ENCODE measurements at regions not wholly inside any gene's neighbourhood (a gene's known extent, or its start where the extent isn't known, plus 50 kb on each side); places are given as distances from the start of the nearest gene placed in this dataset.

DNA sequence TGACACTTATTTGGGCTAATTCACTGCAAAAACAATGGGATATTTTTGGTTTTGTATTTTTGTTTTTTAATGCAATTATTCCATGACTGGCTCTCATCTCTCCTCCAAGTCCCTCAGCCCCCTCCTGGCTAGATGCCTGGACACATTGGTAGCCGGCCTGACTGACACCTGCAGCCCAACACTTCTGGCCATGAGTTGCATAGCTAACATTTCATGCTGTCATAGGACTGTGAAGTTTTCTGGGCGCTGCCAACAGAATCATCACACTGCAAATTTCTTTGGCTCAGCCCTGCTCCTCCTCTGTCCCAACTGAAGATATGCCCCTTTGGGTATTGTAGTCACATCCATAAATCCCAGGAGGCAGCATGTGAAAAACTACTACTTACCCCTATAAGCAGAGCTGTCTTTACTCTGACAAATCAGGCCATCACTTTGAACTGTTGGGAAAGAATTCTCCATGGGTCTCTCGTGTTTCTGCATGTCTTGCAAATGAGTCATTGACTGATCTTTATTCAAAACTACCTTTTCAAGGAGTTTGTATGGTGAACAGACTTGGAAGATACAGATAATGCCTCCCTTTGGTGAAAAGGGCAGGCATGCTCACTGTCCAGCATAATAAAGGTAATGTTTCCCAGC lies 126.7 kb upstream of the LGR5 start:
- TF ChIP-seq CTCF (IDR thresholded peaks at IDR 0.05), result no peak
- TF ChIP-seq POLR2A (IDR thresholded peaks at IDR 0.05), result no peak
- no peak for TF ChIP-seq POLR2AphosphoS5 (IDR thresholded peaks at IDR 0.05)
